ENCODE measurements at regions not wholly inside any gene's neighbourhood (a gene's known extent, or its start where the extent isn't known, plus 50 kb on each side); places are given as distances from the start of the nearest gene placed in this dataset.

- TF ChIP-seq EZH2 (IDR thresholded peaks at IDR 0.05; ENCODE audit: insufficient read depth, poor library complexity, severe bottlenecking) = no peak
- no peak for TF ChIP-seq EZH2phosphoT487 (IDR thresholded peaks at IDR 0.05; ENCODE audit: insufficient read depth, low read depth)
Observed at GRCh38 chr2:150135223-150135883, 352.1 kb downstream of the RND3 start.
